Mesenchymal stem cell (in vitro differentiated cells and primary cell): ENCODE measurements at regions not wholly inside any gene's neighbourhood (a gene's known extent, or its start where the extent isn't known, plus 50 kb on each side); places are given as distances from the start of the nearest gene placed in this dataset.

Source experiments
- DNase-seq: peaks from one replicate; pipeline ENCODE4 v3.0.0-alpha.2; 2013
- H2AFZ ChIP-seq: one replicate; pipeline ENCODE4 v1.6.1; 2013; ENCODE audit warnings: low read depth, mild to moderate bottlenecking, control low read depth, inconsistent platforms, low read length, moderate library complexity
- H2AK5ac ChIP-seq: 2 replicates; pipeline ENCODE4 v1.6.1; 2013; ENCODE audit warnings: low read length, moderate library complexity, mild to moderate bottlenecking, inconsistent platforms; ENCODE audit not compliant: severe bottlenecking
- H2BK120ac ChIP-seq: one replicate; pipeline ENCODE4 v1.6.1; 2013; ENCODE audit warnings: low read depth, mild to moderate bottlenecking, inconsistent platforms, low read length, moderate library complexity
- H2BK12ac ChIP-seq, 2 experiments: one replicate each; pipeline ENCODE4 v1.6.1; 2013; ENCODE audit warnings: inconsistent platforms in 2 of 2, low read length in 2 of 2, mild to moderate bottlenecking in 2 of 2, moderate library complexity in 2 of 2, control low read depth in 1 of 2
- H2BK15ac ChIP-seq: one replicate; pipeline ENCODE4 v1.6.1; 2013; ENCODE audit warnings: mild to moderate bottlenecking, low read depth, inconsistent platforms; ENCODE audit not compliant: poor library complexity, severe bottlenecking
- H2BK5ac ChIP-seq: 2 replicates; pipeline ENCODE4 v1.6.1; 2013; ENCODE audit warnings: low read depth, mild to moderate bottlenecking, low read length, control low read depth, inconsistent platforms; ENCODE audit not compliant: poor library complexity, severe bottlenecking
- H3K14ac ChIP-seq, 2 experiments: one replicate each; pipeline ENCODE4 v1.6.1; 2013; ENCODE audit warnings: inconsistent platforms in 2 of 2, low read length in 2 of 2, control low read depth in 1 of 2, mild to moderate bottlenecking in 1 of 2, moderate library complexity in 1 of 2
- H3K18ac ChIP-seq, 2 experiments: one replicate each; pipeline ENCODE4 v1.6.1; 2013; ENCODE audit warnings: inconsistent platforms in 2 of 2, low read length in 2 of 2, control low read depth in 1 of 2, low read depth in 1 of 2, mild to moderate bottlenecking in 1 of 2
- H3K23ac ChIP-seq, 2 experiments: one replicate each; pipeline ENCODE4 v1.6.1; 2013; ENCODE audit warnings: inconsistent platforms in 2 of 2, low read length in 2 of 2, mild to moderate bottlenecking in 2 of 2, moderate library complexity in 2 of 2, control low read depth in 1 of 2
- H3K27ac ChIP-seq: 2 replicates; pipeline ENCODE4 v1.5.1; 2013; ENCODE audit warnings: mild to moderate bottlenecking, moderate library complexity, low read length, control low read depth, inconsistent platforms; ENCODE audit not compliant: poor library complexity, severe bottlenecking
- H3K27me3 ChIP-seq, 2 experiments: 2 replicates each; pipeline versions ENCODE4 v1.6.1 to v1.7.0; 2013; ENCODE audit warnings: low read length in 2 of 2, mild to moderate bottlenecking in 2 of 2, moderate library complexity in 2 of 2, control low read depth in 1 of 2, inconsistent platforms in 1 of 2; ENCODE audit not compliant: control insufficient read depth in 1 of 2, insufficient read depth in 1 of 2
- H3K36me3 ChIP-seq, 2 experiments: 2 replicates each; pipeline versions ENCODE4 v1.6.1 to v1.7.0; 2013; ENCODE audit warnings: low read length in 2 of 2, control low read depth in 1 of 2, inconsistent platforms in 1 of 2, low read depth in 1 of 2, mild to moderate bottlenecking in 1 of 2; ENCODE audit not compliant: insufficient read depth in 2 of 2, control insufficient read depth in 1 of 2
- H3K4ac ChIP-seq, 2 experiments: one replicate each; pipeline ENCODE4 v1.6.1; 2013; ENCODE audit warnings: inconsistent platforms in 2 of 2, low read length in 2 of 2, mild to moderate bottlenecking in 2 of 2, moderate library complexity in 2 of 2, control low read depth in 1 of 2, low read depth in 1 of 2
- H3K4me1 ChIP-seq: 2 replicates; pipeline ENCODE4 v1.6.1; 2013; ENCODE audit warnings: low read depth, low read length, control low read depth; ENCODE audit not compliant: control insufficient read depth, insufficient read depth
- H3K4me2 ChIP-seq: 2 replicates; pipeline ENCODE4 v1.6.1; 2013; ENCODE audit warnings: low read length, mild to moderate bottlenecking, inconsistent platforms; ENCODE audit not compliant: poor library complexity, severe bottlenecking
- H3K4me3 ChIP-seq, 2 experiments: 2 replicates each; pipeline versions ENCODE4 v1.5.1 to v1.7.0; 2013; ENCODE audit warnings: low read length in 2 of 2, mild to moderate bottlenecking in 2 of 2, control low read depth in 1 of 2, low read depth in 1 of 2; ENCODE audit not compliant: insufficient read depth in 1 of 2
- H3K79me1 ChIP-seq: replicated peaks from 2 replicates; pipeline ENCODE4 v1.6.1; 2013; ENCODE audit warnings: mild to moderate bottlenecking, control low read depth, low read length, inconsistent platforms; ENCODE audit not compliant: poor library complexity, severe bottlenecking
- H3K9ac ChIP-seq: 2 replicates; pipeline ENCODE4 v1.7.0; 2013; ENCODE audit warnings: mild to moderate bottlenecking, low read length, moderate library complexity
- H3K9me3 ChIP-seq: 2 replicates; pipeline ENCODE4 v1.7.0; 2013; ENCODE audit warnings: mild to moderate bottlenecking, low read length; ENCODE audit not compliant: control insufficient read depth
- H4K8ac ChIP-seq: one replicate; pipeline ENCODE4 v1.6.1; 2013; ENCODE audit warnings: inconsistent platforms, mild to moderate bottlenecking, low read length, moderate library complexity
- H4K91ac ChIP-seq: one replicate; pipeline ENCODE4 v1.6.1; 2013; ENCODE audit warnings: mild to moderate bottlenecking, low read length, inconsistent platforms
- WGBS: methylation state at CpG from one replicate; pipeline ENCODE4 v1.1.7; 2013; ENCODE audit warnings: mixed read lengths; 5-methylcytosine and 5-hydroxymethylcytosine counted together

DNA sequence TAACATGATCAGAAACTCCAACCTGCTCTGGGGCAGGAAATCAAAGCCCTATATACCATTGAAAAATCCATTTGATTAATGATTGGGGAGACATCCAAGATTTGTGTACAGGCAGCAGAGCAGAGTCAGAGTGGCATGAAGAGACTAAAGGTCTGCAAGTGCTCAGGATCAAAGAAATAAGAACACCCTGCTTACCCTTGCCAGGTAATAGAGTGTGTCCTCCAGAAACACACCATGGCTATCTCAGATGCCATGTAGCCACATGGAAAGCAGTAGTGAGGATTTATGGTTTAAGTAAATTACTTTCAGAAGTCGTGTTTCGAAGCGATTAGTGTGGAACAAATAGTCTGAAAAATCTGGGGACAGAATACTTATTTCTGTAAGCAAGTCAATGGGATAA is 592.9 kb downstream of the SUCLG1 start:
- Histone ChIP-seq H3K4ac (no peak overlapping the region), H3K4me3 (no peak overlapping the region), H3K4me1 (no peaks in the 10 kb centered on the region), H4K8ac (no peak overlapping the region), H2AFZ (no peak overlapping the region), H2BK15ac (no peak overlapping the region), H3K9me3 (no peaks in the 10 kb centered on the region), H3K9ac (no peak overlapping the region), H3K18ac (no peak overlapping the region), H3K14ac (no peak overlapping the region), H2BK120ac (no peak overlapping the region), H3K27me3 (no peaks in the 10 kb centered on the region), H3K4me2 (no peak overlapping the region), H2AK5ac (no peak overlapping the region), H2BK5ac (no peak overlapping the region), H3K36me3 (no peaks in the 10 kb centered on the region), H4K91ac (no peak overlapping the region), H2BK12ac (no peak overlapping the region), H3K27ac (no peak overlapping the region), H3K79me1 (no peaks in the 10 kb centered on the region), H3K23ac (no peak overlapping the region)
- DNase-seq, result no peak
- 71% methylated on average over 3 of the region's 3 CpGs for WGBS

DNA sequence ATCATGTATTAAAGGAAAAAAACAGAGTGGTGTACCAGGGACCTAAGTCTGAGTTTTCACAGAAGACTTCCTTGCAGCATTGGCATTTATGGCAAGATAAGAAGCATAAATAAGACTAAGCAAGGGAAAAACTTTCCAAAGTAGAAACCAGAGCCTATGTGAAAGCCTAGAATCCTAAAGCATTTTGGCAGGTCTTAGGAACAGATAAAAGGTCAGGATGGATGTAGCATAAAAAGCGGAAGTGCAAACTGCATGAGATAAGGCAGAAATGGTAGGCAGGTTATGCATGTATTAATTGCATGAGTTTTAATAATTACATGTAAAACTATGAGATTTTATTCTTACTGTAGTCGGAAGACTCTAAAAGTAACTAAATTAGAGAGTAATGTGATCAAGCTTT is 596.5 kb downstream of the SUCLG1 start:
- Histone ChIP-seq H2AK5ac (no peak overlapping the region), H2BK12ac (no peak overlapping the region), H2BK5ac (no peak overlapping the region), H3K14ac (no peak overlapping the region), H3K27me3 (no peaks in the 10 kb centered on the region), H3K27ac (no peak overlapping the region), H3K79me1 (no peaks in the 10 kb centered on the region), H3K23ac (no peak overlapping the region), H3K4me1 (no peaks in the 10 kb centered on the region), H2BK120ac (no peak overlapping the region), H4K8ac (no peak overlapping the region), H3K18ac (no peak overlapping the region), H3K9ac (no peak overlapping the region), H3K4me2 (no peak overlapping the region), H3K36me3 (no peaks in the 10 kb centered on the region), H4K91ac (no peak overlapping the region), H3K4me3 (no peak overlapping the region), H2AFZ (no peak overlapping the region), H3K9me3 (no peaks in the 10 kb centered on the region), H3K4ac (no peak overlapping the region), H2BK15ac (no peak overlapping the region)
- no peak for DNase-seq
- 90% methylated on average over 1 of the region's 2 CpGs for WGBS

GRCh38 chr2:83860320-83860719 is 598.8 kb downstream of the SUCLG1 start:
- no peak for DNase-seq
- WGBS, result 76% methylated on average over 7 of the region's 7 CpGs
- H3K4me3 ChIP-seq, result no peak overlapping the region
- no peak overlapping the region for H3K4me2 ChIP-seq
- H3K14ac ChIP-seq, result no peak overlapping the region
- no peak overlapping the region for H4K91ac ChIP-seq
- no peak overlapping the region for H3K23ac ChIP-seq
- no peaks in the 10 kb centered on the region for H3K36me3 ChIP-seq
- no peak overlapping the region for H2AK5ac ChIP-seq
- H2BK12ac ChIP-seq, result no peak overlapping the region
- no peaks in the 10 kb centered on the region for H3K9me3 ChIP-seq
- H3K4ac ChIP-seq, result no peak overlapping the region
- no peak overlapping the region for H4K8ac ChIP-seq
- H3K27me3 ChIP-seq, result no peaks in the 10 kb centered on the region
- no peak overlapping the region for H2BK5ac ChIP-seq
- H2AFZ ChIP-seq, result no peak overlapping the region
- no peak overlapping the region for H3K9ac ChIP-seq
- no peaks in the 10 kb centered on the region for H3K79me1 ChIP-seq
- H3K18ac ChIP-seq, result no peak overlapping the region
- no peaks in the 10 kb centered on the region for H3K4me1 ChIP-seq
- no peak overlapping the region for H2BK120ac ChIP-seq
- no peak overlapping the region for H2BK15ac ChIP-seq
- no peak overlapping the region for H3K27ac ChIP-seq

- H3K79me1 ChIP-seq, result no peaks in the 10 kb centered on the region
- DNase-seq, result no peak
- WGBS, result no CpG with 5 or more reads among the region's 1 CpG
- no peak overlapping the region for H3K4me2 ChIP-seq
- no peak overlapping the region for H3K4me3 ChIP-seq
- H3K18ac ChIP-seq, result no peak overlapping the region
- no peak overlapping the region for H2BK15ac ChIP-seq
- H3K14ac ChIP-seq, result no peak overlapping the region
- H4K8ac ChIP-seq, result no peak overlapping the region
- no peak overlapping the region for H4K91ac ChIP-seq
- no peak overlapping the region for H2AK5ac ChIP-seq
- no peak overlapping the region for H2BK5ac ChIP-seq
- H2AFZ ChIP-seq, result no peak overlapping the region
- no peaks in the 10 kb centered on the region for H3K9me3 ChIP-seq
- no peak overlapping the region for H3K4ac ChIP-seq
- no peak overlapping the region for H2BK120ac ChIP-seq
- no peaks in the 10 kb centered on the region for H3K27me3 ChIP-seq
- H3K27ac ChIP-seq, result no peak overlapping the region
- H3K36me3 ChIP-seq, result no peaks in the 10 kb centered on the region
- H3K9ac ChIP-seq, result no peak overlapping the region
- no peak overlapping the region for H2BK12ac ChIP-seq
- no peaks in the 10 kb centered on the region for H3K4me1 ChIP-seq
- H3K23ac ChIP-seq, result no peak overlapping the region
These were observed 599.5 kb downstream of the SUCLG1 start for GRCh38 chr2:83859553-83859952.
